ENCODE measurements at regions not wholly inside any gene's neighbourhood (a gene's known extent, or its start where the extent isn't known, plus 50 kb on each side); places are given as distances from the start of the nearest gene placed in this dataset.

DNA sequence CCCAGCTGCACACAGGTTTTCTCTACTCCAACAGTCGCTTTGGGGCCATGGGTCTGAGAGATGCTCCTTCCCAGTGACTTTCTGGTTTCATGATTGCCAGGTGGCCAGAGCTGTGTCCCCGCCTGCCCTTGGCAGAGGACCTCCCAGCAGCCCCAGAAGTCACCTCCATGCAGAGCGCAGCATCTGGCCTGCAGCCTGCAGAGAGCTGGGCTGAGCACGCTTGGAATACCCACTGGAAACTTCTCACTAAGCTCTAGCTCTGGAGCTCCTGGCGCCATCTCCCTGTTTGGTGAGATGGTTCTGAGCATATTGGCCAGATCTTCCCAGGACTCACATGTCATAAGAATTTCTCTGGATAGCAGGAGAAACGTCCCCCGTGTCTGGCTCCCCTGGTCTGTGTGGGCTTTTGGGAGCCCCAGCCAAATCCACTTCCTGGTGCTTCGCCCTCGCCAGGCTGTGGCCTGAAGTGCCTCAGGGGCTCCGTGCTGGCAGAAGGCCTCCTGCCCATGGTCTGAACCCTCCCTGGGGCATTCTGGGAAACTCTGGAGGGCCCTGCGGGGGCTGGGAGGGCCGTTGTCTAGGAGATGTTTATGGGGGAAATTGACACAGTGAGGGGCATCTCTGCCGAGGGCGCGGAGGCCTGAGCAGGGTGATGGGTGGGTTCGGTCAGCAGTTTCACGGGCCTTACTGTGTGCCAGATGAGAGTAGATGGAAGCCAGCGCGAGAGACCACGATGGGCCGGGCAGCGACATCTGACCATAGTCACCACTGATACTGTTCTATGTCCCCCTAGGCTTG is 73.2 kb upstream of the CIBAR2 start:
- no peak for DNase-seq (ENCODE audit: low read depth)
- H3K4me3 ChIP-seq (ENCODE audit: low read depth, low read length) = no peak overlapping the region

- H3K4me3 ChIP-seq (ENCODE audit: low read depth, low read length) = no peak overlapping the region
- DNase-seq (ENCODE audit: low read depth) = no peak
These were observed 74.7 kb upstream of the CIBAR2 start for GRCh38 chr16:85187002-85187401.

GRCh38 chr16:85187447-85187846 is 75.2 kb upstream of the CIBAR2 start:
- DNase-seq (ENCODE audit: low read depth) = no peak
- no peak overlapping the region for H3K4me3 ChIP-seq (ENCODE audit: low read depth, low read length)

DNA sequence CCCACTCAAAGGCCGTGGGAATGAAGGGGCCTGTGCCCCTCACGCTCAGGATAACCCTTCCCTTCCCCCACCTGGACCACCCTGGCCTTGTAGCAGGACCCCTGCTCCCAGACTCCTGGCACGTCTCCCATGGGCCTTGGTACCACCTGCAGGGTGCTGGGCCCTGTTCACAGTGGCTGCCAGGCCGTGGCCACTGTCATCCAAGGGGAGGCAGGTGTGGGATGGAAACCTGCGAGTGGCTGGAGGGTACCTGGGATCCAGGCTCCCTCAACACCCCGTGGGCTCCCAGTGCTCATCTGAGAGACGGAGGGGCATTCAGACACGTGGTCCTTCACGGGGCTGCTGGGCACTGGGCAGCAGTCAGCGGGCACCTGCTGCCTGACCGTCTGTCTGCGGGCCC is 75.6 kb upstream of the CIBAR2 start:
- H3K4me3 ChIP-seq (ENCODE audit: low read depth, low read length) = no peak overlapping the region
- DNase-seq (ENCODE audit: low read depth) = no peak

GRCh38 chr16:85188822-85189672 is 76.8 kb upstream of the CIBAR2 start:
- no peak overlapping the region for H3K4me3 ChIP-seq (ENCODE audit: low read depth, low read length)
- no peak for DNase-seq (ENCODE audit: low read depth)

GRCh38 chr16:85190572-85190971 is 78.3 kb upstream of the CIBAR2 start:
- DNase-seq (ENCODE audit: low read depth) = no peak
- H3K4me3 ChIP-seq (ENCODE audit: low read depth, low read length) = no peak overlapping the region

- no peak overlapping the region for H3K4me3 ChIP-seq (ENCODE audit: low read depth, low read length)
- DNase-seq (ENCODE audit: low read depth) = no peak
These were observed 79.2 kb upstream of the CIBAR2 start for GRCh38 chr16:85191341-85191965.

GRCh38 chr16:85192238-85193114 is 80.2 kb upstream of the CIBAR2 start:
- no peak overlapping the region for H3K4me3 ChIP-seq (ENCODE audit: low read depth, low read length)
- no peak for DNase-seq (ENCODE audit: low read depth)

- no peak for DNase-seq (ENCODE audit: low read depth)
These were observed 80.8 kb upstream of the CIBAR2 start for GRCh38 chr16:85193115-85193493.

DNA sequence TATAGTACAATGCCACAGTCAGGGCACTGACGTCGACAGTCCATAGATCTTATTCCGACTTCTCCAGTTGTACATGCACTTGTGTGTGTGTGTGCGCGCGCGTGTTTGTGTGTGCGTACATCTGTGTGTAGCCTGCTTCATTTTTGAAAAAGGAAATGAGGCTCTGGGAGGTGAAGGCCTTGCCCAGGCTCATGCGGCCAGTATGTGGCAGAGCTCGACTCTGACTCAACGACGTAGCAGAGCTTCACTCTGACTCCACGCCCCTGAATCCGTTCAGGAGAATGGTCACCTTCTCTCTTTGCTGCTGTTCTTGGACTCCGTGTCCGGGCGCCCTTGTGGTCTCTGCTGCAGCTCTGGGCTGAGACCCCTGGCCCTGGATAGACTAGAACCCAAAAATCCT is 81.6 kb upstream of the CIBAR2 start:
- no peak overlapping the region for H3K4me3 ChIP-seq (ENCODE audit: low read depth, low read length)
- DNase-seq (ENCODE audit: low read depth) = no peak

More at GRCh38 chr16:85193115-85193493, 80.8 kb upstream of the CIBAR2 start:
- no peak overlapping the region for H3K4me3 ChIP-seq (ENCODE audit: low read depth, low read length)

DNA sequence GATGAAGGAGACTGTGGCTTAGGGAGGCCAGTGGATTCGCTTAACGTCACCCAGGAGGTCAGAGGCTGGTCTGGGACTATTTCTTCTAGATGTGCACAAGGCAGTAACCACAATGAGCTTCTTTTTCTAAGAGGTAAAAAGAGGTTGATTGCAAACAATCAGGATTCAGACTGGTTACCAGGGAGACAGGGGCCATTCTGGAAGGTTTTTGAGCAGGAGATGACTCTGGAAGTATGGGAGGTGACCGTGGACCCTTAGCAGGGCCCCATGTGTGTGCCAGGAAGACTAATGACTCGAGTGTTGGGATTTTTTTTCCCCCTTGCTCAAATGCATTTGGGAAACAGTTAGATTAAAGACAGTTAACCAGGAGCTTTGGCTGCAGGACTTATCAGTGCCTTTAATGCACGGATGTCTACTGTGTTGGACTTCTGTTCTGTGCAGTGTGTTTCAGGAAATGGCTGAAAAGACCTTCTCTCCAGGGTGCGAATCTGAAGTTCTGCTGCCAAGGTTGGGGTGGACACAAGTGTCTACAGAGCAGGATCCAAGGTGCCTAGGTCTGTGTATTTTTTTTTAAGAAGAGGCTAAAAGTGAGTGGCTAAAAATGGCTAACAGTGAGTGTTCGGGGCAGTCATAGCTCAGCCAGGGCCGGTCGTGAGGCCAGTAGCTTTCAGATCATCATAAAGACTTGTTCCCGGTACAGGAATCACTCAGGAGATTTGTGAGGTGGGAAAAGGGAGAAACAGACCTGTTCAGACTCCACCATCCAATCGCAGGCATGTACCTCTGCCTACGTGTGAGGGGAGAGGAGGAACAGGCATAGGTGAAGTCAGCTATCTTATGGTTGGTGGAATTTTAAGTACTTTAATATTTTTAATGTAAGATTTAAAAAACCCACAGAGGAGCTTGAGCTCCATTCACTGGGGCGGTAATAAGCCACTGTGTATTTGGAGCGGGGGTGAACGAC is 82.3 kb upstream of the CIBAR2 start:
- DNase-seq (ENCODE audit: low read depth) = no peak
- H3K4me3 ChIP-seq (ENCODE audit: low read depth, low read length) = no peak overlapping the region

DNA sequence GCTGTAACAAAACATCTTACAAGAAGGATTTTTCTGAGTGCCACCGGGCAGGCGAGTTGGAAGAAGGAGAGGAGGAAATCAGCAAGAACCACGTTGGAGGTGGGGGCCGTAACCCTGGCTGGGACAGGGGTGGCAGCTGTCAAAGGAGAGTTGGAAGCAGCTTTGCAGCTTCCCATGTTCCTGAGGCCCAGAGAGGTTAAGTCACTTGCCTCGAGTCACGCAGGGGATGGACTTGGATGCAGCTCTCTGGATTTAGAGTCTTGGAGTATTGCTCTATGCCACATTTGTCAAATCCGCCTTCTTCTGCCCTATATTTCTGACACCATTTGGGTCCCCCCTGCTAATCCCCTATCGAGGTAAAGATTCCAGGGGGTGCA is 83.0 kb upstream of the CIBAR2 start:
- H3K4me3 ChIP-seq (ENCODE audit: low read depth, low read length) = no peak overlapping the region
- DNase-seq (ENCODE audit: low read depth) = no peak

DNA sequence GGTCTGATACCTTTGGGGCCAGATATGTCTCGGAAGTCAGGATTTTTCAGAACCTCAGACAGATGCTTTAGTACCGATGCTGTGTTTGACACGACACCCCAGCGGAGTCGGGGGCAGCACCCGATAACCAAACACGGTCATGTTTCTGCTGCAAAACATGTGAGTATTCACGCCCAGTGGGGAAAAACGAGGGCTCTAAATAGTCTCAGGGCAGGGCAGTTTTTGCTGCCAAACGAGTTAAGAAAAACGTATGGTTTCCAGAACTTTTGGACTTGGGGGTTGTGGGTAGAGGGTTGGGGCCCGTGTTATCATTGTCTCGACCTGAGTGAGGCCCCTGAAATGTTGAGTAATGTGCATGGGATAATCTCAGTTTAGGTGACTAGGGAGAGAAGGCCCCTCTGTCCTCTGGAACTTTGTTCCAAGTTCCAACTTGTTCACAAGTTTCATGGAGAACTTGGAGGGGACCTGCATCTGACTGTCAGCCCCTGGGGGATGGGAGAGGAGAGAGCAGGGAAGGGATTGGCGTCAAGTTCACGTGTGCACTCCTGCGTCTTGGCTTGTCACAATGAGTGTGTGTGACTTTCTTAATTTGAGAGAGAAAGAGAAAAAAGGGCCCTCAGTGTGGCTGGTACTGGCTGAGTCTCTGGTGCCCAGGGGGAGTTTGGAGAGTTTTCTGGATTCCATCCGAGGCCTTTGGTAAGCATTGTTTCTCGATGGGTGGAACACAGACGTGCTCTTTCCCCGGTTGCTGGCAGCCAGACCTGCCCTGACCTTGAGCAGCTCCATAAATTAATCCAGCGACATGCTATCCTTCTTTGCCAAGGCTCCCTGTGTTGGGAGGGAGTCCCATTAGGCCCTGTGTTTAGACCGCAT is 83.9 kb upstream of the CIBAR2 start:
- H3K4me3 ChIP-seq (ENCODE audit: low read depth, low read length) = no peak overlapping the region
- DNase-seq (ENCODE audit: low read depth) = no peak

DNA sequence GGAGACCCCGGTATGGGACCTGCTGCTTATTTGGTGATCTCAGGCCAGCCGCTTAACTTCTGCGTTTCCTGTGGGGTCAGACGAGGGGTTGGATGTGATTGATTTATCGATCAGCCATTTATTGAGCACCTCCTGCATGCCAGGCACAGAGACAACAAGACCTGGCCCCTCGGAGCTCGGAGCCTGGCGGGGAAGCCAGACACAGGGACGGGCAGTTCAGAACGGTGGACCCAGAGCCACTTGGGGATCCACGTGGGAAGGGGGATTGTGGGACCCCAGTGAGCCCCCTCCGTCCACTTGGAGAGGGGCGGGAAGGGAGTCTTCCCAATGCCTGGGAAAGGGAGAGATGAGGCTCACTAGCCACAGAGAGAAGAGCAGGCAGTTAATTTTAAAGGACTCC is 84.7 kb upstream of the CIBAR2 start:
- no peak overlapping the region for H3K4me3 ChIP-seq (ENCODE audit: low read depth, low read length)
- DNase-seq (ENCODE audit: low read depth) = no peak

DNA sequence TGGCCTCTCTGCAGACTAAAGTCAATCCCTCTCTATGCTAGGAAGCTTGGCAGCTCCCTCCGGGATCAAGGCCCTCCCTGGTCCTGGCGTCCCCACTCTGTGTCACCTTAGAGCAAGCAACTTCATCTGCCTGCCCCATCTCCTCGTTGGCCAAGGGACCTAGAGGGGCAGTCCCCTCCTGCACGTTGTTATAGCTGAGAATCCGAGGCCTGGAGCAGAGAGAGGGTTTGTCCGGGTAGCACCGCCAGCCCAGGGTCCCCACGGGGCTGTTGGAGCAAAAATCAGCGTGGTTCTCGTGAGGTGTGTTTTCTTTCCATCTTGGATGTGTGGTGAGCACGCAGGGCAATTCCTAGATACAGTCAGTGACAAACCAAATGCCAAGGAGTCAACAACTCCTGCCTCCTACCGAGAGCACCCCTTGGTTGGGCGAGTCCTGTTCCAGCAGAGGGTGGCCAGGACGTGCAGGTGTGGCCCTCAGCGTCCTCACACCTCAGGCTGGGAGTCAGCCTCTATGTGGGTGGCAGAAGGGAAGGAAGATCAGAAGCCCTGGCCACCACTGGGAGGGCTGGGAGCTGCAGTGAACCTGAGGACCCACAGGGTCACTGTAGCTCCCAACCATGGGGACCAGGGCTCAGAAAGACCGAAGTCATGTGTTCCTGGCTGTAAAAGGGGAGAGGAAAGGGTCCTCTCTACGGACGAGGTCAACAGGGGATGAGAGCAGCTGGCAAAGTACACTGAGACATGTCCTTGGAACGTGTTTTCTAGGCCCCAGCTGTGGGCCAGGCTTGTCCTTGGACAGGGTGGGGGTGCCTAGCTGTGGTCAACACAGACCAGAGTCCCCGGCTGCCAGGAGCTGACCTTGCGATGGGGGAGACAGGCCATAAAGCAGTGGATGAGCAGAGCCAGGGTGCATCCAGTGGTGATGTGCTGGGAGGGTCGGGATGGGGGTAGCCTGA is 85.6 kb upstream of the CIBAR2 start:
- H3K4me3 ChIP-seq (ENCODE audit: low read depth, low read length) = no peak overlapping the region
- DNase-seq (ENCODE audit: low read depth) = no peak

- no peak overlapping the region for H3K4me3 ChIP-seq (ENCODE audit: low read depth, low read length)
- no peak for DNase-seq (ENCODE audit: low read depth)
These were observed 86.9 kb upstream of the CIBAR2 start for GRCh38 chr16:85199069-85199725.

All from skeletal muscle cell (primary cell).